ENCODE measurements at regions not wholly inside any gene's neighbourhood (a gene's known extent, or its start where the extent isn't known, plus 50 kb on each side); places are given as distances from the start of the nearest gene placed in this dataset.
A peak's percentile ranks its signal among the peaks of the same experiment; 100 is the strongest.

GRCh38 chr10:9274206-9274755, 1219.8 kb downstream of the GATA3 start:
- in situ Hi-C loops (cut with MboI) = no loop called here

DNA sequence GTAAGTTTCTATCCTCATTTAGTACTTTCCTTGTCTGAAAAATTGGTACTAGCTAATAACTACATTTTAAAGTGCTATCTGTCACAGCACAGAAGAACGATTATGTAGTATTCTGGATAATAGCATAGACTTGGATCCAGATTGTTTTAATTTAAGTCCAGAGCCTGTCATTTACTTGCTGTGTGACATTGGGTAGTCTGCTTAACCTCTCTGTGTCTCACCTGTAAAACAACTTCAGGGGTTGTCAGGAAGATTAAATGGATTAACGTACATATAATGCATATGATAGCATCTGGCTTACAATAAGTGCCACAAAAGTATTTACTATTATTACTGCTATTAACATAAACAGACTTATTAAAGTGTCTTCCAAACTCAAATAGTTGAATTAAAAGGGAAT, 1221.4 kb downstream of the GATA3 start:
- H3K4me3 ChIP-seq = no peak overlapping the region
- no peaks in the 10 kb centered on the region for H3K9me2 ChIP-seq (ENCODE audit: insufficient read depth)
- TF ChIP-seq EZH2phosphoT487 (IDR thresholded peaks at IDR 0.05; ENCODE audit: insufficient read depth, low read depth) = no peak
- TF ChIP-seq EZH2 (IDR thresholded peaks at IDR 0.05; ENCODE audit: insufficient read depth, poor library complexity, severe bottlenecking) = no peak
- H4K20me1 ChIP-seq (ENCODE audit: insufficient read depth) = no peaks in the 10 kb centered on the region
- H3K27ac ChIP-seq = no peak overlapping the region
- WGBS, 2 experiments (ENCODE audit: low coverage in 1 of 2, low lambda C conversion rate in 2 of 2, missing lambda C conversion rate in 2 of 2) = 48 to 51% methylated on average over 2 of the region's 2 CpGs
- H2AFZ ChIP-seq = no peak overlapping the region
- H3K27me3 ChIP-seq (replicated peaks; ENCODE audit: insufficient read depth) = 0 out of 2 replicates have a peak, but pooled peaks cover 9% of the 10 kb centered on the region
- H3K4me2 ChIP-seq (ENCODE audit: unreplicated experiment) = no peak overlapping the region
- H3K9me3 ChIP-seq (ENCODE audit: low read depth) = no peaks in the 10 kb centered on the region
- H3F3A ChIP-seq (ENCODE audit: insufficient read depth) = no peaks in the 10 kb centered on the region
- H3K36me3 ChIP-seq (ENCODE audit: low read depth) = no peaks in the 10 kb centered on the region
- H3K79me2 ChIP-seq (ENCODE audit: insufficient read depth) = no peaks in the 10 kb centered on the region
- in situ Hi-C loops (cut with MboI) = no loop called here
- no peak overlapping the region for H3K9ac ChIP-seq
- DNase-seq = no peak
- H3K4me1 ChIP-seq (ENCODE audit: insufficient read depth) = no peaks in the 10 kb centered on the region

More at GRCh38 chr10:9274206-9274755, 1219.8 kb downstream of the GATA3 start:
- H3F3A ChIP-seq (ENCODE audit: insufficient read depth) = no peaks in the 10 kb centered on the region
- 36 to 40% methylated on average over 6 of the region's 6 CpGs for WGBS, 2 experiments (ENCODE audit: low coverage in 1 of 2, low lambda C conversion rate in 2 of 2, missing lambda C conversion rate in 2 of 2)
- no peaks in the 10 kb centered on the region for H3K36me3 ChIP-seq (ENCODE audit: low read depth)
- H3K4me1 ChIP-seq (ENCODE audit: insufficient read depth) = no peaks in the 10 kb centered on the region
- H3K4me3 ChIP-seq = no peak overlapping the region
- DNase-seq = no peak
- no peak overlapping the region for H3K4me2 ChIP-seq (ENCODE audit: unreplicated experiment)
- H3K27ac ChIP-seq = no peak overlapping the region
- H3K79me2 ChIP-seq (ENCODE audit: insufficient read depth) = no peaks in the 10 kb centered on the region
- no peak overlapping the region for H3K9ac ChIP-seq
- no peak for TF ChIP-seq EZH2phosphoT487 (IDR thresholded peaks at IDR 0.05; ENCODE audit: insufficient read depth, low read depth)
- no peak for TF ChIP-seq EZH2 (IDR thresholded peaks at IDR 0.05; ENCODE audit: insufficient read depth, poor library complexity, severe bottlenecking)
- H4K20me1 ChIP-seq (ENCODE audit: insufficient read depth) = no peaks in the 10 kb centered on the region
- 0 out of 2 replicates have a peak, but pooled peaks cover 9% of the 10 kb centered on the region for H3K27me3 ChIP-seq (replicated peaks; ENCODE audit: insufficient read depth)
- no peak overlapping the region for H2AFZ ChIP-seq
- no peaks in the 10 kb centered on the region for H3K9me2 ChIP-seq (ENCODE audit: insufficient read depth)
- H3K9me3 ChIP-seq (ENCODE audit: low read depth) = no peaks in the 10 kb centered on the region

GRCh38 chr10:9285690-9286089, 1231.2 kb downstream of the GATA3 start:
- H2AFZ ChIP-seq = no peak overlapping the region
- no peaks in the 10 kb centered on the region for H3K9me3 ChIP-seq (ENCODE audit: low read depth)
- no peaks in the 10 kb centered on the region for H3K27me3 ChIP-seq (replicated peaks; ENCODE audit: insufficient read depth)
- H3K36me3 ChIP-seq (ENCODE audit: low read depth) = no peaks in the 10 kb centered on the region
- in situ Hi-C loops (cut with MboI) = no loop called here
- no peak for TF ChIP-seq EZH2 (IDR thresholded peaks at IDR 0.05; ENCODE audit: insufficient read depth, poor library complexity, severe bottlenecking)
- no peak for TF ChIP-seq EZH2phosphoT487 (IDR thresholded peaks at IDR 0.05; ENCODE audit: insufficient read depth, low read depth)
- DNase-seq = no peak
- no peak overlapping the region for H3K4me3 ChIP-seq
- H3K79me2 ChIP-seq (ENCODE audit: insufficient read depth) = no peaks in the 10 kb centered on the region
- no peak overlapping the region for H3K27ac ChIP-seq
- H4K20me1 ChIP-seq (ENCODE audit: insufficient read depth) = no peaks in the 10 kb centered on the region
- H3F3A ChIP-seq (ENCODE audit: insufficient read depth) = no peaks in the 10 kb centered on the region
- H3K4me2 ChIP-seq (ENCODE audit: unreplicated experiment) = no peak overlapping the region
- H3K4me1 ChIP-seq (ENCODE audit: insufficient read depth) = no peaks in the 10 kb centered on the region
- H3K9ac ChIP-seq = no peak overlapping the region
- no peaks in the 10 kb centered on the region for H3K9me2 ChIP-seq (ENCODE audit: insufficient read depth)
- WGBS, 2 experiments (ENCODE audit: low coverage in 1 of 2, low lambda C conversion rate in 2 of 2, missing lambda C conversion rate in 2 of 2) = 61 to 67% methylated on average over 7 of the region's 7 CpGs

- no peak overlapping the region for H3K4me2 ChIP-seq (ENCODE audit: unreplicated experiment)
- H3K79me2 ChIP-seq (ENCODE audit: insufficient read depth) = no peaks in the 10 kb centered on the region
- in situ Hi-C loops (cut with MboI) = no loop called here
- no peaks in the 10 kb centered on the region for H3K27me3 ChIP-seq (replicated peaks; ENCODE audit: insufficient read depth)
- no peaks in the 10 kb centered on the region for H4K20me1 ChIP-seq (ENCODE audit: insufficient read depth)
- H3K27ac ChIP-seq = no peak overlapping the region
- WGBS, 2 experiments (ENCODE audit: low coverage in 1 of 2, low lambda C conversion rate in 2 of 2, missing lambda C conversion rate in 2 of 2) = 74 to 75% methylated on average over 1 of the region's 1 CpG
- no peaks in the 10 kb centered on the region for H3K36me3 ChIP-seq (ENCODE audit: low read depth)
- TF ChIP-seq EZH2 (IDR thresholded peaks at IDR 0.05; ENCODE audit: insufficient read depth, poor library complexity, severe bottlenecking) (no peak), EZH2phosphoT487 (IDR thresholded peaks at IDR 0.05; ENCODE audit: insufficient read depth, low read depth) (no peak)
- no peaks in the 10 kb centered on the region for H3F3A ChIP-seq (ENCODE audit: insufficient read depth)
- H3K4me1 ChIP-seq (ENCODE audit: insufficient read depth) = no peaks in the 10 kb centered on the region
- no peak overlapping the region for H2AFZ ChIP-seq
- H3K4me3 ChIP-seq = no peak overlapping the region
- H3K9ac ChIP-seq = no peak overlapping the region
- DNase-seq = peak; percentile 7
- no peaks in the 10 kb centered on the region for H3K9me3 ChIP-seq (ENCODE audit: low read depth)
- no peaks in the 10 kb centered on the region for H3K9me2 ChIP-seq (ENCODE audit: insufficient read depth)
These were observed 1235.3 kb downstream of the GATA3 start for GRCh38 chr10:9289811-9290210.
